Activated CD4-positive, alpha-beta T cell treated with anti-CD3 and anti-CD28 coated beads, Interleukin-2, Interleukin-4, amounts not matched to agents 100 ng/mL and 50 ng/mL, durations not matched to agents 16 hours and 8 hours (primary cell): ENCODE measurements at regions not wholly inside any gene's neighbourhood (a gene's known extent, or its start where the extent isn't known, plus 50 kb on each side); places are given as distances from the start of the nearest gene placed in this dataset.

Experiments used
- DNase-seq: peaks from one replicate; pipeline ENCODE4 v3.0.0-alpha.2; 2020; ENCODE audit warnings: low spot score

- DNase-seq, result no peak
Observed at GRCh38 chr6:43982084-43982625, 145.1 kb downstream of the MRPL14 start.

- no peak for DNase-seq
Observed at GRCh38 chr6:43981363-43981990, 145.8 kb downstream of the MRPL14 start.

GRCh38 chr6:43980004-43980795 lies 147.1 kb downstream of the MRPL14 start:
- no peak for DNase-seq

GRCh38 chr6:43979525-43979924 lies 147.7 kb downstream of the MRPL14 start:
- DNase-seq, result no peak

GRCh38 chr6:43978473-43979346 lies 148.5 kb downstream of the MRPL14 start:
- DNase-seq, result no peak

GRCh38 chr6:43977404-43978111 lies 149.7 kb downstream of the MRPL14 start:
- no peak for DNase-seq

- no peak for DNase-seq
Observed at GRCh38 chr6:43976706-43977403, 150.4 kb downstream of the MRPL14 start.

- DNase-seq, result no peak
Observed at GRCh38 chr6:43974643-43975230, 152.5 kb downstream of the MRPL14 start.

GRCh38 chr6:43973357-43973756 lies 153.9 kb downstream of the MRPL14 start:
- DNase-seq, result no peak

- no peak for DNase-seq
Observed at GRCh38 chr6:43972913-43973300, 154.3 kb downstream of the MRPL14 start.

GRCh38 chr6:43972179-43972912 lies 154.9 kb downstream of the MRPL14 start:
- no peak for DNase-seq

- no peak for DNase-seq
Observed at GRCh38 chr6:43971776-43972126, 155.5 kb downstream of the MRPL14 start.

- DNase-seq, result no peak
Observed at GRCh38 chr6:43970913-43971775, 156.1 kb downstream of the MRPL14 start.

GRCh38 chr6:43970068-43970912 lies 157.0 kb downstream of the MRPL14 start:
- DNase-seq, result no peak

- no peak for DNase-seq
Observed at GRCh38 chr6:43969158-43969981, 157.9 kb downstream of the MRPL14 start.

GRCh38 chr6:43968110-43968965 lies 158.9 kb downstream of the MRPL14 start:
- no peak for DNase-seq
